ENCODE measurements at regions not wholly inside any gene's neighbourhood (a gene's known extent, or its start where the extent isn't known, plus 50 kb on each side); places are given as distances from the start of the nearest gene placed in this dataset.
A peak's percentile ranks its signal among the peaks of the same experiment; 100 is the strongest.
"Not testable (repeated sequence)": the region's sequence is repeated elsewhere in the genome, so short reads cannot be mapped to it uniquely, and the experiment has no call there.

GRCh38 chr5:50550267-50550666, 109.2 kb upstream of the EMB start:
- TF ChIP-seq CTCF (conservative IDR thresholded peaks at IDR 0.05; ENCODE audit: low read length) (no peak), EZH2phosphoT487 (IDR thresholded peaks at IDR 0.05; ENCODE audit: borderline replicate concordance, low read depth, low read length) (no peak)

GRCh38 chr5:50550993-50551392, 109.9 kb upstream of the EMB start:
- no peaks in the 10 kb centered on the region for H4K20me1 ChIP-seq (ENCODE audit: insufficient read depth, low read length)
- intact Hi-C loops (cut with micrococcal nuclease; ENCODE audit: unreplicated experiment): no loop called here
- H3K9me3 ChIP-seq (ENCODE audit: low read length): no peaks in the 10 kb centered on the region
- TF ChIP-seq CTCF (conservative IDR thresholded peaks at IDR 0.05; ENCODE audit: low read length) (no peak), EZH2phosphoT487 (IDR thresholded peaks at IDR 0.05; ENCODE audit: borderline replicate concordance, low read depth, low read length) (no peak)
- no peak overlapping the region for H2AFZ ChIP-seq (ENCODE audit: low read length)
- H3K4me2 ChIP-seq (ENCODE audit: low read length): no peak overlapping the region
- no peak overlapping the region for H3K4me3 ChIP-seq (ENCODE audit: low read depth, low read length, poor library complexity, severe bottlenecking)
- H3K36me3 ChIP-seq (ENCODE audit: insufficient read depth, low read length): no peaks in the 10 kb centered on the region
- no peaks in the 10 kb centered on the region for H3K79me2 ChIP-seq (ENCODE audit: insufficient read depth, low read depth, low read length)
- H3K4me1 ChIP-seq (ENCODE audit: insufficient read depth, low read length, poor library complexity, severe bottlenecking): peaks cover 26% of the 10 kb centered on the region
- ChIA-PET POLR2A (interaction anchor here (0.7 kb wide), 1 partner anchor 108 kb away, joined by 3 read pairs; no protein-coding TSS in a partner anchor), CTCF (ENCODE audit: unreplicated experiment) (no interaction called here)
- no peak for DNase-seq (ENCODE audit: low spot score)
- H3K27ac ChIP-seq (ENCODE audit: low read depth, low read length, poor library complexity, severe bottlenecking): no peak overlapping the region
- no TSS peak for BruUV-seq (replicated peaks)
- H3K9me2 ChIP-seq (ENCODE audit: insufficient read depth, low read length): no peaks in the 10 kb centered on the region

More at GRCh38 chr5:50550267-50550666, 109.2 kb upstream of the EMB start:
- CTCF ChIA-PET (ENCODE audit: unreplicated experiment): no interaction called here
- no peak overlapping the region; the same call in 1 of the 2 replicates for H2AFZ ChIP-seq (ENCODE audit: low read length)
- POLR2A ChIA-PET: no interaction called here
- H3K4me3 ChIP-seq (ENCODE audit: low read depth, low read length, poor library complexity, severe bottlenecking): no peak overlapping the region
- H3K36me3 ChIP-seq (ENCODE audit: insufficient read depth, low read length): no peaks in the 10 kb centered on the region
- no peaks in the 10 kb centered on the region for H3K9me2 ChIP-seq (ENCODE audit: insufficient read depth, low read length)
- no peak overlapping the region for H3K4me2 ChIP-seq (ENCODE audit: low read length)
- BruUV-seq (replicated peaks): no TSS peak
- H3K4me1 ChIP-seq (ENCODE audit: insufficient read depth, low read length, poor library complexity, severe bottlenecking): peaks cover 26% of the 10 kb centered on the region
- no peak for DNase-seq (ENCODE audit: low spot score)
- H3K27ac ChIP-seq (ENCODE audit: low read depth, low read length, poor library complexity, severe bottlenecking): no peak overlapping the region
- intact Hi-C loops (cut with micrococcal nuclease; ENCODE audit: unreplicated experiment): no loop called here
- H3K79me2 ChIP-seq (ENCODE audit: insufficient read depth, low read depth, low read length): no peaks in the 10 kb centered on the region
- H3K9me3 ChIP-seq (ENCODE audit: low read length): no peaks in the 10 kb centered on the region
- H4K20me1 ChIP-seq (ENCODE audit: insufficient read depth, low read length): no peaks in the 10 kb centered on the region

GRCh38 chr5:50553560-50553984, 112.5 kb upstream of the EMB start:
- intact Hi-C loops (cut with micrococcal nuclease; ENCODE audit: unreplicated experiment): no loop called here
- Histone ChIP-seq H3K9me2 (ENCODE audit: insufficient read depth, low read length) (no peaks in the 10 kb centered on the region), H3K9me3 (ENCODE audit: low read length) (no peaks in the 10 kb centered on the region), H3K27ac (ENCODE audit: low read depth, low read length, poor library complexity, severe bottlenecking) (no peak overlapping the region), H2AFZ (ENCODE audit: low read length) (peak overlapping the region; percentile 73; the same call in 1 of the 2 replicates), H4K20me1 (ENCODE audit: insufficient read depth, low read length) (no peaks in the 10 kb centered on the region), H3K4me2 (ENCODE audit: low read length) (peak overlapping the region; percentile 30; the same call in 1 of the 2 replicates), H3K79me2 (ENCODE audit: insufficient read depth, low read depth, low read length) (no peaks in the 10 kb centered on the region), H3K4me1 (ENCODE audit: insufficient read depth, low read length, poor library complexity, severe bottlenecking) (peaks cover 10% of the 10 kb centered on the region), H3K4me3 (ENCODE audit: low read depth, low read length, poor library complexity, severe bottlenecking) (no peak overlapping the region), H3K36me3 (ENCODE audit: insufficient read depth, low read length) (no peaks in the 10 kb centered on the region)
- ChIA-PET CTCF (ENCODE audit: unreplicated experiment) (no interaction called here), POLR2A (interaction anchor here (2.1 kb wide), 1 partner anchor 16 kb away, joined by 11 read pairs; no protein-coding TSS in a partner anchor)
- BruUV-seq (replicated peaks): no TSS peak
- DNase-seq (ENCODE audit: low spot score): no peak
- TF ChIP-seq EZH2phosphoT487 (IDR thresholded peaks at IDR 0.05; ENCODE audit: borderline replicate concordance, low read depth, low read length) (no peak), CTCF (conservative IDR thresholded peaks at IDR 0.05; ENCODE audit: low read length) (no peak)

- H2AFZ ChIP-seq (ENCODE audit: low read length); intact Hi-C loops (cut with micrococcal nuclease; ENCODE audit: unreplicated experiment); H3K9me3 ChIP-seq (ENCODE audit: low read length); CTCF ChIA-PET (ENCODE audit: unreplicated experiment); H3K79me2 ChIP-seq (ENCODE audit: insufficient read depth, low read depth, low read length); H3K4me3 ChIP-seq (ENCODE audit: low read depth, low read length, poor library complexity, severe bottlenecking); H4K20me1 ChIP-seq (ENCODE audit: insufficient read depth, low read length); H3K4me2 ChIP-seq (ENCODE audit: low read length); DNase-seq (ENCODE audit: low spot score); H3K9me2 ChIP-seq (ENCODE audit: insufficient read depth, low read length); H3K36me3 ChIP-seq (ENCODE audit: insufficient read depth, low read length); H3K27ac ChIP-seq (ENCODE audit: low read depth, low read length, poor library complexity, severe bottlenecking); BruUV-seq (replicated peaks): not testable (repeated sequence)
- POLR2A ChIA-PET: interaction anchor here (0.9 kb wide), 1 partner anchor 19 kb away, joined by 3 read pairs; no protein-coding TSS in a partner anchor
- peaks cover 17% of the 10 kb centered on the region for H3K4me1 ChIP-seq (ENCODE audit: insufficient read depth, low read length, poor library complexity, severe bottlenecking)
These were observed 107.8 kb upstream of the PARP8 start for GRCh38 chr5:50558640-50559039.
